K562 (cell line): ENCODE measurements at regions not wholly inside any gene's neighbourhood (a gene's known extent, or its start where the extent isn't known, plus 50 kb on each side); places are given as distances from the start of the nearest gene placed in this dataset.

Experiments used
- KLF6 ChIP-seq: fragments of 250-450 bp; sonication (Bioruptor Pico); IDR thresholded peaks from 2 replicates; pipeline ENCODE4 v1.4.0; 2020; ENCODE audit warnings: mild to moderate bottlenecking, moderate library complexity, borderline replicate concordance
- NCOA1 ChIP-seq: fragments of 450-650 bp; IDR thresholded peaks from 2 replicates; pipeline ENCODE4 v1.6.1; 2016; ENCODE audit warnings: low read depth
- NRF1 ChIP-seq, 2 experiments: fragments of 450-650 bp; IDR thresholded peaks in 1 of 2; conservative IDR thresholded peaks in 1 of 2; 2 replicates each; pipeline ENCODE4 v1.6.1; 2014; ENCODE audit warnings: mild to moderate bottlenecking in 2 of 2
- POLR3G ChIP-seq: IDR thresholded peaks from 2 replicates; pipeline ENCODE4 v1.6.1; 2011; ENCODE audit not compliant: insufficient read length, insufficient replicate concordance; ENCODE audit errors: extremely low read depth
- ZNF778 ChIP-seq: fragments of 450-650 bp; formaldehyde crosslinking; IDR thresholded peaks from 2 replicates; pipeline ENCODE4 v1.4.0; 2020; ENCODE audit warnings: mild to moderate bottlenecking, moderate library complexity
- TF ChIP-seq, protein P1 (sequence below): sonication (generic); formaldehyde crosslinking; IDR thresholded peaks from 2 replicates; pipeline ENCODE4 v1.9.0; 2022; ENCODE audit warnings: mild to moderate bottlenecking, missing genetic modification reagents
- TF ChIP-seq, protein P2 (sequence below), 3 experiments: IDR thresholded peaks in 2 of 3; conservative IDR thresholded peaks in 1 of 3; 2 replicates each; pipeline ENCODE4 v1.5.1; 2011 to 2012; ENCODE audit warnings: low read length in 3 of 3, mild to moderate bottlenecking in 3 of 3, control low read depth in 2 of 3, improper control_type of control experiment in 1 of 3, inconsistent platforms in 1 of 3, low read depth in 1 of 3, mixed read lengths in 1 of 3, moderate library complexity in 1 of 3; ENCODE audit not compliant: insufficient read depth in 2 of 3

- TF ChIP-seq, protein P1, sequence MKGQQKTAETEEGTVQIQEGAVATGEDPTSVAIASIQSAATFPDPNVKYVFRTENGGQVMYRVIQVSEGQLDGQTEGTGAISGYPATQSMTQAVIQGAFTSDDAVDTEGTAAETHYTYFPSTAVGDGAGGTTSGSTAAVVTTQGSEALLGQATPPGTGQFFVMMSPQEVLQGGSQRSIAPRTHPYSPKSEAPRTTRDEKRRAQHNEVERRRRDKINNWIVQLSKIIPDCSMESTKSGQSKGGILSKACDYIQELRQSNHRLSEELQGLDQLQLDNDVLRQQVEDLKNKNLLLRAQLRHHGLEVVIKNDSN (CRISPR knock-in tag) = no peak
- TF ChIP-seq NRF1 (conservative IDR thresholded peaks at IDR 0.05 in 1 of 2, IDR thresholded peaks at IDR 0.05 in 1 of 2) = no peak
- TF ChIP-seq ZNF778 (CRISPR knock-in tag) = no peak
- TF ChIP-seq, protein P2, sequence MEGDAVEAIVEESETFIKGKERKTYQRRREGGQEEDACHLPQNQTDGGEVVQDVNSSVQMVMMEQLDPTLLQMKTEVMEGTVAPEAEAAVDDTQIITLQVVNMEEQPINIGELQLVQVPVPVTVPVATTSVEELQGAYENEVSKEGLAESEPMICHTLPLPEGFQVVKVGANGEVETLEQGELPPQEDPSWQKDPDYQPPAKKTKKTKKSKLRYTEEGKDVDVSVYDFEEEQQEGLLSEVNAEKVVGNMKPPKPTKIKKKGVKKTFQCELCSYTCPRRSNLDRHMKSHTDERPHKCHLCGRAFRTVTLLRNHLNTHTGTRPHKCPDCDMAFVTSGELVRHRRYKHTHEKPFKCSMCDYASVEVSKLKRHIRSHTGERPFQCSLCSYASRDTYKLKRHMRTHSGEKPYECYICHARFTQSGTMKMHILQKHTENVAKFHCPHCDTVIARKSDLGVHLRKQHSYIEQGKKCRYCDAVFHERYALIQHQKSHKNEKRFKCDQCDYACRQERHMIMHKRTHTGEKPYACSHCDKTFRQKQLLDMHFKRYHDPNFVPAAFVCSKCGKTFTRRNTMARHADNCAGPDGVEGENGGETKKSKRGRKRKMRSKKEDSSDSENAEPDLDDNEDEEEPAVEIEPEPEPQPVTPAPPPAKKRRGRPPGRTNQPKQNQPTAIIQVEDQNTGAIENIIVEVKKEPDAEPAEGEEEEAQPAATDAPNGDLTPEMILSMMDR (IDR thresholded peaks at IDR 0.05 in 2 of 3, conservative IDR thresholded peaks at IDR 0.05 in 1 of 3; ENCODE audit: insufficient read depth in 2 of 3, low read depth in 1 of 3, low read length in 3 of 3) = no peak
- TF ChIP-seq KLF6 (CRISPR knock-in tag) = no peak
- no peak for TF ChIP-seq NCOA1
- TF ChIP-seq POLR3G = no peak
Observed at GRCh38 chr22:20637750-20638506, 130.5 kb downstream of the MED15 start.
